ENCODE measurements at regions not wholly inside any gene's neighbourhood (a gene's known extent, or its start where the extent isn't known, plus 50 kb on each side); places are given as distances from the start of the nearest gene placed in this dataset.

- no peak for TF ChIP-seq POLR2A (IDR thresholded peaks at IDR 0.05)
- TF ChIP-seq POLR2AphosphoS5 (IDR thresholded peaks at IDR 0.05; ENCODE audit: insufficient read depth in 1 of 2, low read depth in 1 of 2), result no peak
Observed at GRCh38 chr6:132213732-132214131, 187.5 kb downstream of the MOXD1 start.

Data from vagina (tissue), 2 donors.